ENCODE measurements at regions not wholly inside any gene's neighbourhood (a gene's known extent, or its start where the extent isn't known, plus 50 kb on each side); places are given as distances from the start of the nearest gene placed in this dataset.

- no peak for TF ChIP-seq CTCF (IDR thresholded peaks at IDR 0.05)
Measured at GRCh38 chr1:55803429-55803828, 588.3 kb upstream of the USP24 start.

GRCh38 chr1:55801481-55801880 lies 586.3 kb upstream of the USP24 start:
- H3K9me3 Mint-ChIP-seq = no peaks in the 10 kb centered on the region
- H3K36me3 Mint-ChIP-seq (ENCODE audit: low read depth) = no peaks in the 10 kb centered on the region
- no peak overlapping the region for H3K27ac Mint-ChIP-seq
- no peak overlapping the region for H3K4me3 Mint-ChIP-seq
- DNase-seq = no peak
- peaks cover 2% of the 10 kb centered on the region for H3K27me3 Mint-ChIP-seq (ENCODE audit: insufficient read depth)
- no peak for TF ChIP-seq CTCF (IDR thresholded peaks at IDR 0.05)
- no peaks in the 10 kb centered on the region for H3K4me1 Mint-ChIP-seq (ENCODE audit: low read depth)

More at GRCh38 chr1:55803429-55803828, 588.3 kb upstream of the USP24 start:
- Mint-ChIP-seq H3K4me1 (ENCODE audit: low read depth) (no peaks in the 10 kb centered on the region), H3K4me3 (no peak overlapping the region), H3K27me3 (ENCODE audit: insufficient read depth) (peaks cover 2% of the 10 kb centered on the region; the same call in 1 of the 2 replicates), H3K27ac (no peak overlapping the region), H3K36me3 (ENCODE audit: low read depth) (no peaks in the 10 kb centered on the region), H3K9me3 (0 out of 2 replicates have a peak, but pooled peaks cover 3% of the 10 kb centered on the region)
- DNase-seq = no peak

- TF ChIP-seq CTCF (IDR thresholded peaks at IDR 0.05) = no peak
- no peak overlapping the region for H3K27ac Mint-ChIP-seq
- no peaks in the 10 kb centered on the region for H3K36me3 Mint-ChIP-seq (ENCODE audit: low read depth)
- H3K4me1 Mint-ChIP-seq (ENCODE audit: low read depth) = no peaks in the 10 kb centered on the region
- no peak overlapping the region for H3K4me3 Mint-ChIP-seq
- no peaks in the 10 kb centered on the region for H3K9me3 Mint-ChIP-seq
- no peak for DNase-seq
- peaks cover 2% of the 10 kb centered on the region for H3K27me3 Mint-ChIP-seq (ENCODE audit: insufficient read depth)
Measured at GRCh38 chr1:55800503-55800902, 585.3 kb upstream of the USP24 start.

GRCh38 chr1:55793856-55794255 lies 578.7 kb upstream of the USP24 start:
- no peak overlapping the region for H3K4me3 Mint-ChIP-seq
- no peaks in the 10 kb centered on the region for H3K9me3 Mint-ChIP-seq
- no peak for DNase-seq
- H3K36me3 Mint-ChIP-seq (ENCODE audit: low read depth) = no peaks in the 10 kb centered on the region
- no peaks in the 10 kb centered on the region for H3K4me1 Mint-ChIP-seq (ENCODE audit: low read depth)
- H3K27ac Mint-ChIP-seq = no peak overlapping the region
- H3K27me3 Mint-ChIP-seq (ENCODE audit: insufficient read depth) = no peaks in the 10 kb centered on the region; the same call in 1 of the 2 replicates
- TF ChIP-seq CTCF (IDR thresholded peaks at IDR 0.05) = no peak

- H3K4me3 Mint-ChIP-seq = no peak overlapping the region
Measured at GRCh38 chr1:55792870-55793269, 577.7 kb upstream of the USP24 start.

More at GRCh38 chr1:55792870-55793269, 577.7 kb upstream of the USP24 start:
- no peaks in the 10 kb centered on the region; the same call in 1 of the 2 replicates for H3K27me3 Mint-ChIP-seq (ENCODE audit: insufficient read depth)
- H3K9me3 Mint-ChIP-seq = no peaks in the 10 kb centered on the region
- no peaks in the 10 kb centered on the region for H3K4me1 Mint-ChIP-seq (ENCODE audit: low read depth)
- H3K36me3 Mint-ChIP-seq (ENCODE audit: low read depth) = no peaks in the 10 kb centered on the region
- no peak overlapping the region for H3K27ac Mint-ChIP-seq
- no peak for TF ChIP-seq CTCF (IDR thresholded peaks at IDR 0.05)
- no peak for DNase-seq
